H1 (cell line): ENCODE measurements at regions not wholly inside any gene's neighbourhood (a gene's known extent, or its start where the extent isn't known, plus 50 kb on each side); places are given as distances from the start of the nearest gene placed in this dataset.

ENCODE experiments used
- CTCF ChIA-PET: fragments of 300-600 bp; sonication (Branson Sonifier 250); formaldehyde crosslinking; loops from one replicate; lab custom pipeline; 2021; ENCODE audit not compliant: partially characterized antibody; lab: Charles Lee
- POLR2A ChIA-PET: fragments of 300-600 bp; sonication (Branson Sonifier 250); formaldehyde crosslinking; loops from one replicate; lab custom pipeline; 2021; ENCODE audit warnings: inconsistent platforms; ENCODE audit not compliant: partially characterized antibody; lab: Charles Lee
- DNase-seq, 2 experiments: peaks; one replicate each; pipeline versions ENCODE4 v3.0.0 to v3.0.0-alpha.2; 2010 to 2022; ENCODE audit warnings: low spot score in 2 of 2, low read depth in 1 of 2, mixed read lengths in 1 of 2
- FAIRE-seq: peaks from 2 replicates; lab custom pipeline; 2011; peaks lifted over from hg19 to GRCh38; lab: Jason Lieb, UNC
- H2AFZ ChIP-seq: 2 replicates; pipeline ENCODE4 v1.8.1; 2012; ENCODE audit warnings: low read length, inconsistent platforms
- H2AK5ac ChIP-seq: 2 replicates; pipeline ENCODE4 v1.6.1; 2013; ENCODE audit warnings: low read depth, low read length
- H2BK120ac ChIP-seq: replicated peaks from 2 replicates; pipeline ENCODE3; 2013; ENCODE audit warnings: low read depth, low read length, inconsistent platforms
- H2BK12ac ChIP-seq: 2 replicates; pipeline ENCODE4 v1.6.1; 2013; ENCODE audit warnings: low read depth, low read length
- H2BK15ac ChIP-seq: 2 replicates; pipeline ENCODE4 v1.6.1; 2013; ENCODE audit warnings: low read length
- H2BK20ac ChIP-seq: 2 replicates; pipeline ENCODE4 v1.6.1; 2013; ENCODE audit warnings: low read length
- H2BK5ac ChIP-seq: 2 replicates; pipeline ENCODE4 v1.6.1; 2013; ENCODE audit warnings: low read depth, low read length
- H3K14ac ChIP-seq: 2 replicates; pipeline ENCODE4 v1.6.1; 2013; ENCODE audit warnings: inconsistent platforms; ENCODE audit not compliant: insufficient read length
- H3K18ac ChIP-seq: 2 replicates; pipeline ENCODE4 v1.6.1; 2013; ENCODE audit warnings: low read length; ENCODE audit errors: extremely low read depth
- H3K23ac ChIP-seq: 2 replicates; pipeline ENCODE4 v1.6.1; 2013; ENCODE audit warnings: inconsistent platforms; ENCODE audit not compliant: insufficient read length
- H3K23me2 ChIP-seq: 2 replicates; pipeline ENCODE4 v1.6.1; 2013; ENCODE audit warnings: low read depth, low read length
- H3K27ac ChIP-seq: 2 replicates; pipeline ENCODE4 v1.6.1; 2011; ENCODE audit warnings: low read depth, low read length, inconsistent platforms
- H3K27me3 ChIP-seq, 4 experiments: replicated peaks in 1 of 4; 1 replicate in 1 of 4; 2 replicates in 3 of 4; pipeline versions ENCODE4 v1.6.1 to v1.8.1; 2011 to 2013; ENCODE audit warnings: low read length in 3 of 4, mild to moderate bottlenecking in 3 of 4, inconsistent platforms in 2 of 4, mixed read lengths in 2 of 4, moderate library complexity in 1 of 4; ENCODE audit not compliant: control insufficient read depth in 3 of 4, insufficient read depth in 3 of 4; ENCODE audit errors: extremely low read depth in 1 of 4
- H3K36me3 ChIP-seq, 4 experiments: 2 replicates each; pipeline versions ENCODE4 v1.6.1 to v1.8.1; 2011 to 2013; ENCODE audit warnings: mild to moderate bottlenecking in 4 of 4, low read length in 3 of 4, moderate library complexity in 2 of 4, control low read depth in 1 of 4, inconsistent platforms in 1 of 4; ENCODE audit not compliant: insufficient read depth in 4 of 4, control insufficient read depth in 2 of 4
- H3K4ac ChIP-seq: replicated peaks from 2 replicates; pipeline ENCODE3; 2013; ENCODE audit warnings: low read length, low read depth, mixed read lengths, inconsistent platforms; ENCODE audit not compliant: insufficient read length
- H3K4me1 ChIP-seq, 4 experiments: replicated peaks in 1 of 4; 1 replicate in 1 of 4; 2 replicates in 3 of 4; pipeline versions ENCODE4 v1.6.1 to v1.8.1; 2011 to 2013; ENCODE audit warnings: low read length in 3 of 4, inconsistent platforms in 2 of 4, mixed read lengths in 1 of 4; ENCODE audit not compliant: insufficient read depth in 4 of 4, control insufficient read depth in 3 of 4
- H3K4me2 ChIP-seq, 2 experiments: 2 replicates each; pipeline versions ENCODE4 v1.6.1 to v1.8.1; 2011 to 2013; ENCODE audit warnings: low read depth in 2 of 2, low read length in 2 of 2, control low read depth in 1 of 2, inconsistent platforms in 1 of 2, mild to moderate bottlenecking in 1 of 2; ENCODE audit not compliant: insufficient read depth in 1 of 2
- H3K4me3 ChIP-seq, 4 experiments: fragments of 200-600, 300-600 bp in 1 of 4; sonication (generic), shearing (Covaris generic), sonication (Bioruptor Twin) in 1 of 4; 2 replicates each; pipeline versions ENCODE4 v1.5.1 to v1.8.1; 2011 to 2016; ENCODE audit warnings: low read length in 4 of 4, low read depth in 3 of 4, control low read depth in 2 of 4, inconsistent platforms in 2 of 4, mild to moderate bottlenecking in 2 of 4, mixed read lengths in 1 of 4, moderate library complexity in 1 of 4; ENCODE audit not compliant: insufficient read depth in 2 of 4; ENCODE audit errors: extremely low read depth in 1 of 4
- H3K56ac ChIP-seq: replicated peaks from 2 replicates; pipeline ENCODE3; 2013; ENCODE audit warnings: low read depth, mild to moderate bottlenecking, mixed read lengths, low read length, inconsistent platforms; ENCODE audit not compliant: insufficient read length
- H3K79me1 ChIP-seq: 2 replicates; pipeline ENCODE4 v1.6.1; 2013; ENCODE audit warnings: low read depth, low read length, control low read depth
- H3K79me2 ChIP-seq, 2 experiments: 2 replicates each; pipeline versions ENCODE4 v1.6.1 to v1.8.1; 2012 to 2013; ENCODE audit warnings: low read length in 2 of 2, mild to moderate bottlenecking in 2 of 2, inconsistent platforms in 1 of 2; ENCODE audit not compliant: insufficient read depth in 2 of 2, control insufficient read depth in 1 of 2
- H3K9ac ChIP-seq, 4 experiments: replicated peaks in 1 of 4; 1 replicate in 1 of 4; 2 replicates in 3 of 4; pipeline versions ENCODE4 v1.6.1 to v1.8.1; 2011 to 2013; ENCODE audit warnings: low read depth in 3 of 4, low read length in 3 of 4, control low read depth in 2 of 4, mild to moderate bottlenecking in 2 of 4, moderate library complexity in 2 of 4, inconsistent platforms in 1 of 4; ENCODE audit errors: extremely low read depth in 1 of 4
- H3K9me3 ChIP-seq, 2 experiments: 2 replicates each; pipeline versions ENCODE4 v1.6.1 to v1.8.1; 2012 to 2013; ENCODE audit warnings: mild to moderate bottlenecking in 2 of 2, moderate library complexity in 2 of 2, control low read depth in 1 of 2, inconsistent platforms in 1 of 2, low read depth in 1 of 2, low read length in 1 of 2, mixed read lengths in 1 of 2; ENCODE audit not compliant: insufficient read depth in 2 of 2
- H4K20me1 ChIP-seq, 2 experiments: replicated peaks in 1 of 2; 2 replicates each; pipeline versions ENCODE3 to v1.8.1; 2011 to 2013; ENCODE audit warnings: inconsistent platforms in 2 of 2, low read length in 2 of 2, mild to moderate bottlenecking in 1 of 2; ENCODE audit not compliant: insufficient read depth in 2 of 2, control insufficient read depth in 1 of 2
- H4K5ac ChIP-seq: 2 replicates; pipeline ENCODE4 v1.6.1; 2013; ENCODE audit warnings: low read length, low read depth, mixed read lengths, inconsistent platforms; ENCODE audit not compliant: insufficient read length
- H4K8ac ChIP-seq: 2 replicates; pipeline ENCODE4 v1.8.0; 2013; ENCODE audit warnings: mild to moderate bottlenecking, moderate library complexity, low read length, inconsistent platforms; ENCODE audit not compliant: insufficient read depth; ENCODE audit errors: extremely low read depth
- H4K91ac ChIP-seq: replicated peaks from 2 replicates; pipeline ENCODE3; 2013; ENCODE audit warnings: low read length, mixed read lengths, inconsistent platforms; ENCODE audit not compliant: insufficient read length
- BACH1 ChIP-seq: IDR thresholded peaks from 2 replicates; pipeline ENCODE4 v1.6.1; 2012; ENCODE audit warnings: low read length, improper control_type of control experiment
- EZH2 ChIP-seq: fragments of 200-600 bp; sonication (generic); IDR thresholded peaks from 2 replicates; pipeline ENCODE4 v1.7.1; 2012; ENCODE audit warnings: low read depth, mild to moderate bottlenecking, moderate library complexity, low read length, inconsistent platforms; ENCODE audit not compliant: severe bottlenecking
- FOSL1 ChIP-seq: IDR thresholded peaks from 2 replicates; pipeline ENCODE4 v1.6.1; 2011; ENCODE audit warnings: mild to moderate bottlenecking, low read depth, low read length, moderate library complexity; ENCODE audit not compliant: insufficient read depth
- ZNF274 ChIP-seq: IDR thresholded peaks from 2 replicates; pipeline ENCODE4 v1.7.0; 2012; ENCODE audit warnings: low read length, borderline replicate concordance; ENCODE audit errors: extremely low read depth
- WGBS, 2 experiments: shearing (Covaris generic) in 1 of 2; methylation state at CpG; one replicate each; pipeline versions ENCODE4 v1.1.6 to v1.1.7; 2013 to 2015; ENCODE audit warnings: low lambda C conversion rate in 2 of 2, mixed read lengths in 2 of 2, inconsistent platforms in 1 of 2, low coverage in 1 of 2, missing lambda C conversion rate in 1 of 2; ENCODE audit not compliant: insufficient replicate concordance in 2 of 2, insufficient coverage in 1 of 2, insufficient read length in 1 of 2; ENCODE audit errors: extremely low coverage in 1 of 2, missing lambda C conversion rate in 1 of 2; 5-methylcytosine and 5-hydroxymethylcytosine counted together

DNA sequence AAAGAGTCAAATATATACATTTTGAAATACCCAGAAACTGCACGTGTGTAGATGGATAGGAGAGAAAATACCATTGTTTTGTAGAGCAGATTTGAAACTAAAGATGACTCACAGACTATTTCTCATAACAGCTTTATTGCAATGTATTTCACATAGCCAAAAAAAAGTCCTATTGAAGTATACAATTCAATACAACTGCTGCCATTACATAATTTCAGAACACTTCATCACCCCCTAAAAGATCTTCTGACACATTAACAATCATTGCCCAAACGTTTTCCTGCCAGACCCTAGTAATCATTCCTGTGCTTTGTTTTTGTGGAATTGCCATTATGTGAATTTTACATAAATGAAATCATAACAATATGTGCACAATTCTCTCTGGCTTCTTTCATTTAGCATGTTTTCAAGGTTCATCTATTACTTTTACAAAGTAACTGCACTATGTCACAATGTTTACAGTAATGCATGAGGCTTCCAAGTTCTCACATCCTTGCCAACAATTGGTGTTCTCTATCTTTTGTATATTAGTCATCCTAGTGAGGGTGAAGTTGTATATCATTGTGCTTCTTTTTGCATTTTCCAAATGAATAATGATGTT is 378.6 kb upstream of the CWC22 start:
- H3K4me2 ChIP-seq: no peak overlapping the region
- H2AFZ ChIP-seq: no peak overlapping the region
- no peaks in the 10 kb centered on the region for H4K20me1 ChIP-seq
- H3K4ac ChIP-seq: no peak overlapping the region
- no peaks in the 10 kb centered on the region for H3K36me3 ChIP-seq
- H3K4me1 ChIP-seq: no peaks in the 10 kb centered on the region
- DNase-seq (no peak), FAIRE-seq (no peak)
- no peak overlapping the region for H4K5ac ChIP-seq
- H2BK15ac ChIP-seq: no peak overlapping the region
- H2AK5ac ChIP-seq: no peak overlapping the region
- POLR2A ChIA-PET: no interaction called here
- no peak overlapping the region for H2BK120ac ChIP-seq
- H3K56ac ChIP-seq: no peak overlapping the region
- no peaks in the 10 kb centered on the region for H3K79me2 ChIP-seq
- no peaks in the 10 kb centered on the region for H3K79me1 ChIP-seq
- H4K91ac ChIP-seq: no peak overlapping the region
- H3K9ac ChIP-seq: no peak overlapping the region
- no peaks in the 10 kb centered on the region for H3K27me3 ChIP-seq
- H3K27ac ChIP-seq: no peak overlapping the region
- H2BK12ac ChIP-seq: no peak overlapping the region
- H3K9me3 ChIP-seq: no peaks in the 10 kb centered on the region
- H3K18ac ChIP-seq: no peak overlapping the region
- no peak overlapping the region for H3K14ac ChIP-seq
- CTCF ChIA-PET: no interaction called here
- no peak overlapping the region for H2BK20ac ChIP-seq
- no peak overlapping the region for H2BK5ac ChIP-seq
- no peaks in the 10 kb centered on the region; the same call in 1 of the 2 replicates for H3K23me2 ChIP-seq
- no peak overlapping the region for H3K23ac ChIP-seq
- H3K4me3 ChIP-seq: no peak overlapping the region
- 83% methylated on average over 2 of the region's 2 CpGs; no CpG with 5 or more reads in 1 of the 2 experiments for WGBS, 2 experiments
- no peak overlapping the region for H4K8ac ChIP-seq
- no peak for TF ChIP-seq EZH2
- no peak for TF ChIP-seq FOSL1
- TF ChIP-seq ZNF274: no peak
- TF ChIP-seq BACH1: no peak
